Psoas muscle (tissue), 7 donors: ENCODE measurements at regions not wholly inside any gene's neighbourhood (a gene's known extent, or its start where the extent isn't known, plus 50 kb on each side); places are given as distances from the start of the nearest gene placed in this dataset.

Experiments
- ATAC-seq, 4 donors: fragments of 200-7000 bp; cut with Tn5 transposase; one replicate each; pipeline ENCODE4 v1.9.1; 2020; ENCODE audit warnings: moderate library complexity in 3 of 4, mild to moderate bottlenecking in 2 of 4
- DNase-seq, 2 donors: peaks; one replicate each; pipeline ENCODE4 v3.0.0-alpha.2; 2020
- H3K27ac ChIP-seq: fragments of 200-600 bp; one replicate; pipeline ENCODE4 v1.8.0; 2022
- H3K27me3 ChIP-seq, 3 donors: fragments of 200-600 bp in 1 of 3; one replicate each; pipeline versions ENCODE4 v1.6.1 to v1.8.0; 2013 to 2022; ENCODE audit warnings: low read length in 2 of 3, mild to moderate bottlenecking in 2 of 3, moderate library complexity in 1 of 3; ENCODE audit not compliant: insufficient read depth in 3 of 3
- H3K36me3 ChIP-seq, 2 donors: fragments of 200-600 bp in 1 of 2; one replicate each; pipeline versions ENCODE4 v1.6.1 to v1.8.0; 2013 to 2022; ENCODE audit warnings: low read depth in 1 of 2, mild to moderate bottlenecking in 1 of 2, moderate library complexity in 1 of 2; ENCODE audit not compliant: insufficient read depth in 1 of 2
- H3K4me1 ChIP-seq: fragments of 200-600 bp; one replicate; pipeline ENCODE4 v1.8.0; 2022
- H3K4me3 ChIP-seq: fragments of 200-600 bp; one replicate; pipeline ENCODE4 v1.8.0; 2022; ENCODE audit warnings: mild to moderate bottlenecking
- H3K9me3 ChIP-seq: fragments of 200-600 bp; one replicate; pipeline ENCODE4 v1.8.0; 2022
- CTCF ChIP-seq: fragments of 200-600 bp; IDR thresholded peaks from one replicate; pipeline ENCODE4 v1.8.0; 2022; ENCODE audit warnings: antibody characterized with exemption
- WGBS, 3 donors: extraction: QIAGEN DNeasy Blood & Tissue Kit; methylation state at CpG; one replicate each; pipeline versions ENCODE4 v1.1.6 to v1.1.7; 2013; 5-methylcytosine and 5-hydroxymethylcytosine counted together
- intact Hi-C, 2 donors: fragments of 100-400 bp; cut with DNase I; formaldehyde crosslinking; loops; one replicate each; pipeline versions ENCODE4 v1.11.0 to v1.14.2; 2022
- donor health status: healthy with polysubstance abuse.
- donor health status: DM: no; HTN: no; CAD: no; lungs with moderate emphysema.
- donor health status: Bipolar disorder and iron deficiency.
- donor health status: healthy.
- donor health status: DM: yes; HTN: yes; CAD: no.
- donor health status: DM: no; HTN: no; CAD: no.
- donor health status: DM: yes; HTN: yes; CAD: no.

DNA sequence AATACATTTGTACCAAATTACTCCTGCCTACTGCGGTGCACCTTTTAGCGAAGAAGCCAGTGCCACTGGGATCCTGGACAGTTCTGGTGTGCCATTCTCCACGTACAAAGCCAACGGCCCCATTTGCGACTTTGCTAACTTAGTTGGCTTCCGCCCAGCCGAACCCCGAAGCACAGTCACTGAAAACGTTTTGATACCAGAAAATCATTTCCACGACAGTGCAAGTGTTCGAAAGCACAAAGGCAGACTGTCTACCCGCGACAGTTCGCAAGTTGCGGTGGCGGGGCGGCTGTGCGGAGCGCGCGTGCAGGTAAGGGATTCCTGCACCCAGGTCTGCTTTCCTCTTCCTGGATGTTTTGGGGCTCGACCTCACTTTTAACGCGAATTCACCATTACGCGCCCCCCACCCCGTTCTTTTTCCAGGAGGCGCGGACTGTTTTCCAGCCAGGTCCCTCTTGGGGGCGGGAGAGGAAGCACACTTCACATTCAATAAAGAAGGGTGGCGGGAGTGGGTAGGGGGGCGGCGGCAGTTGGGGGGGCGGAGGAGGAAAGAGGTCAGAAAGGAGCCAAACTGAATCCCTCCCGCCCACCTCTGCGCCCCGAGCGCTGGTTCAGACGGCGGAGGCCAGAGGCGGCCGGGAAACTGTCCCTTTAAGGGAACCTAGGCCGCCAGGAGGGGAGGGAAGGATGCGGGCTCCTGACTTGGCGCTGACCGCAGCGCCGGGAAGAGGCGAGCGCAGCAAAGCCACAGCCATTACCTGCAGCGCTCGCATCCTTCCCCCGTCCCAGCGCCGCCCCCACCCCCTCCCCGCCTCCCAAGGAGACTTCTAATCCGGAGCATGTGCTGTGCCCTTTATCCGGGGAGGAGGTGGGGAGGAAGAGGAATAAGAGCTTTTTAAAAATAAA is 107.4 kb upstream of the KCTD1 start:
- no peak for TF ChIP-seq CTCF
- DNase-seq (peak; percentile 48 to 61), ATAC-seq (peak; percentile 69 to 88 (median 78))
- intact Hi-C loops, result loop anchor here in 1 of 2 donors (10.0 kb wide), 1 partner anchor 431 kb away; the partner anchor contains the start of gene TAF4B
- WGBS, 3 donors, result 1 to 2% (median 2%) methylated on average over 51 to 58 of the region's 58 CpGs
- no peaks in the 10 kb centered on the region for H3K9me3 ChIP-seq
- H3K4me1 ChIP-seq, result peaks cover 13% of the 10 kb centered on the region
- peaks cover 0 to 83% (median 7%) of the 10 kb centered on the region in 3 donors for H3K27me3 ChIP-seq
- H3K36me3 ChIP-seq, result no peaks in the 10 kb centered on the region
- no peak overlapping the region for H3K27ac ChIP-seq
- peak overlapping the region; percentile 76 for H3K4me3 ChIP-seq

GRCh38 chr18:26654616-26655524 is 106.5 kb upstream of the KCTD1 start:
- Histone ChIP-seq H3K27me3 (peaks cover 0 to 83% (median 7%) of the 10 kb centered on the region in 3 donors), H3K4me3 (peak overlapping the region; percentile 76), H3K27ac (no peak overlapping the region), H3K9me3 (no peaks in the 10 kb centered on the region), H3K4me1 (peaks cover 13% of the 10 kb centered on the region), H3K36me3 (no peaks in the 10 kb centered on the region)
- intact Hi-C loops, result loop anchor here in 1 of 2 donors (5.0 to 10.0 kb wide), 2 partner anchors 278 to 430 kb away; partner anchors contain the start of gene TAF4B
- ATAC-seq (no peak), DNase-seq (no peak)
- no peak for TF ChIP-seq CTCF
- WGBS, 3 donors, result 12 to 15% (median 12%) methylated on average over 12 of the region's 12 CpGs

DNA sequence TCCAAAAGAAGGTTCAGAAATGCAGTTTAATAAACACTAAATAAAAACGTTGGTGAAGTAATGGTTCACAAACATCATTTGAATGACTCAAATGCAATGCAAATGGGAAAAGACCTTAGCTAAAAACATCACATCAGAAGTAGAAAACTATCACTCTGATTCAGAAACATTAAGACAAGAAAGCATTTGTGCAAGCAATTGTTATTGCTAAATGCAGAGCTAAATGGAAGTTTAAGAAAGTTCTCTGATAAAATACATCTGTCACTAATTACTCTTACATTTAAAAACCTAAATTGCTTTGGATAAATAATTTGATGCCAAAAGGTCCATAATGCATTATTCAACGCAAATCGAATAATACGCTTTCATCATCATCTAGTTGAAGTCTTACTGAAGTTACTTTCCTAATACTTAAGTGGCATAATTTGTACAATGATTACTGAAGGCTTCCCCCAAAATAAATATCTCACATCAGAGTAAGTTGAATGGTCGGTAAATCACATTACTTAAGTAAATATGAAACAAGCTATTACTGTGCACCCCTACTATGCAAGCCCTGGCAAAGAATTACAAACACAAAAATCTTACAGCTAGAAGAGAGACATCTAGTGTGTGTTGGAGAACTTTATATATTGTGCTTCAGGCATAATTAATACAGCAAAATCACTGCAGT is 105.7 kb upstream of the KCTD1 start:
- ATAC-seq (no peak), DNase-seq (no peak)
- WGBS, 3 donors, result 46 to 56% (median 51%) methylated on average over 5 of the region's 5 CpGs
- no peaks in the 10 kb centered on the region for H3K9me3 ChIP-seq
- TF ChIP-seq CTCF, result no peak
- no peaks in the 10 kb centered on the region for H3K36me3 ChIP-seq
- intact Hi-C loops, result loop anchor here in 1 of 2 donors (5.0 to 10.0 kb wide), 2 partner anchors 277 to 429 kb away; partner anchors contain the start of gene TAF4B
- peaks cover 0 to 81% (median 7%) of the 10 kb centered on the region in 3 donors for H3K27me3 ChIP-seq
- H3K4me1 ChIP-seq, result peaks cover 13% of the 10 kb centered on the region
- no peak overlapping the region for H3K4me3 ChIP-seq
- no peak overlapping the region for H3K27ac ChIP-seq

GRCh38 chr18:26652501-26652900 is 104.1 kb upstream of the KCTD1 start:
- no peak overlapping the region for H3K4me3 ChIP-seq
- TF ChIP-seq CTCF, result no peak
- peaks cover 0 to 65% (median 0%) of the 10 kb centered on the region in 3 donors for H3K27me3 ChIP-seq
- intact Hi-C loops, result loop anchor here in 1 of 2 donors (5.0 to 10.0 kb wide), 2 partner anchors 275 to 428 kb away; partner anchors contain the start of gene TAF4B
- no peaks in the 10 kb centered on the region for H3K9me3 ChIP-seq
- DNase-seq, result no peak
- ATAC-seq, result no peak
- H3K36me3 ChIP-seq, result no peaks in the 10 kb centered on the region
- peaks cover 5% of the 10 kb centered on the region for H3K4me1 ChIP-seq
- H3K27ac ChIP-seq, result no peak overlapping the region
- WGBS, 3 donors, result 87 to 95% (median 89%) methylated on average over 6 of the region's 6 CpGs
